GM04503 (cell line): ENCODE measurements at regions not wholly inside any gene's neighbourhood (a gene's known extent, or its start where the extent isn't known, plus 50 kb on each side); places are given as distances from the start of the nearest gene placed in this dataset.

Source experiments
- DNase-seq: peaks from one replicate; pipeline ENCODE4 v3.0.0-alpha.2; 2012; ENCODE audit warnings: low read depth

- DNase-seq, result peak; percentile 1
Observed at GRCh38 chr18:39751161-39751560, 2185.6 kb upstream of the CELF4 start.

- DNase-seq, result no peak
Observed at GRCh38 chr18:39749154-39749553, 2183.6 kb upstream of the CELF4 start.

DNA sequence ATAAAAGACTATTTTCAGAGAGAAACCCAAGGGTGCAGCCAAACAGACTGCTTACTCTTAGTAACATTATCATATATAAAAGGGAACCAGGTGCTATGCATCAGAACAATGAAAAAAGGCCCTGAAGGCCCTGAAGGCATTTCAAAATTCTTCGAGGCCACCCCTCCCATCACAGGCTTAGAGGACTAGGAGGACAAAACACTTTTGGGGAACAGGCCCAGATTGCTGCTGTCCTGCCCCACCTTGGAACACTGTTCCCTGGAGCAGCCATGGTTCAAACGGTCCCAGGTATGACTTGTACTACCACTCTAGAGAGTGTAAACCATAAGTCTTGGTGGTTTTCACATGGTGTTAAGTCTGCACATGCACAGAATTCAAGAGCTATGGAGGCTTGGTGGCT lies 2183.1 kb upstream of the CELF4 start:
- DNase-seq, result no peak

- no peak for DNase-seq
Observed at GRCh38 chr18:39746201-39746600, 2180.6 kb upstream of the CELF4 start.

DNA sequence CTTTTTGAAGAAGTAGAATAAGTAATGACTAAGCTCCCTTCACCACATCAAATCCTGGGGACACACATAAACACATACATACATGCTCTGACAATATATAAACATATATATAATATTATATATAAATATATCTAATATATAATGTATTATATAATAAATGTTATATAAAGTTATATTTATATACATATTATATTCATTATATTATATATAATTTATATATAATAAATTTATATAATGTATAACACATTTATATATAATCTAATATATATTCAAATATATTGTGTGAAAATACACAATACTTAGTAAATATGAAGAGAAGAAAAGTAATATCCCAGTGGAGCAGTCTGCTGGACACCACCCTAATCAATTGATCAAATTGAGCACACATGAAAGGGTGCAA lies 2177.9 kb upstream of the CELF4 start:
- DNase-seq, result no peak

- no peak for DNase-seq
Observed at GRCh38 chr18:39741755-39742466, 2176.3 kb upstream of the CELF4 start.

DNA sequence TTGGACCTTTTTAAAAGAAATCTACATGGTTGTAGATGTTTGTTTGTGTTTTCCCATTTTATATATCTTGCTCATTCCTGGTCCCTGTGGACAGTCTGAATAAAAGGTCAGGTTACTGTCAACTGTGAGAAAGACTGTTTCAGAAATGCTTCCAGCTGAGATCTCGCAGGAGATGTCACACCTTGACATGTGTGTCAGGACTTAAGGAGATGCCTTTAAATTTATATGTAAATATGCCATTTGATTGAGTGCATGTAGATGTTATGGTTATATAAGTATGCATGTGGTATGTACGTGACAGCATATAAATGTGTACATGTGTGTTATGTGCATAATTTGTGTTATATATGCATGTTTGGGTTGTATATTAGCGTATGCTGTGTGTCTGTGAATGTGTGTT lies 2172.3 kb upstream of the CELF4 start:
- DNase-seq, result no peak

GRCh38 chr18:39732918-39733317 lies 2167.3 kb upstream of the CELF4 start:
- DNase-seq, result no peak

DNA sequence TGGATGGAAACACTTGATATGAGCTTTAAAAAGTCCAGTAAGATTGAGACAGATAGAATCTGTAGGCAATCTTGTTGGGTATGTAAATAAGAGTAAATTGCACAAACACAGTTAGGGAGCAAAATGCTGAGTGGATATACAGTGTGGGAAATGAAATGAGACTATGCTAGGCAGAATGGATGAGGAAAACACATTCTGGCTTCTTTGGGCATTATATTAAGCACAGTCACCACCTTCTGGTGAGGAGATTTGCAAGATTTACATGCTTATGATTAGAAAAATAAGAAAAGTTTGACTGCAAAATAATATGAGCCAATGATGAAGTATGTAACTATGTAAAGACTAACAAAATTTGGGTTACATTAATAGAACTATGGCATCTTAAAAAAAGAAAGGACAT lies 2165.0 kb upstream of the CELF4 start:
- DNase-seq, result no peak

GRCh38 chr18:39724652-39725051 lies 2159.1 kb upstream of the CELF4 start:
- no peak for DNase-seq

DNA sequence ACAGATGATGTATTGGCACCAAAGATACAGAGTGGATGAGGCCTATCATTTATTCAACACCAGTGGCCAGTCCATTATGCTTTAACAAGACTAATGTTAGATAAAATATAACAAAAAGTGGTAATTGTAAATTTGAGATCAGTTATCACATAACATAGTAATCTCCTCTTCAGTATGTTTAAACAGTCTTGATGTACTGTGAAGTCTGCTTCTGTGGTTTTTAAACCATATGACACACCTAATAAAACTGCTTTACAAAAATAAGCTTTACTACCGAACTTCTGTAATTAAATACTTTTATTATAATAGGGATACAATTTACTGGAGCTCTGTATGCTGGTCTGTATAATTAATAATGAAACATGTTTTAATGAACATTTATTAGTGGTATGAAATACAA lies 2156.1 kb upstream of the CELF4 start:
- DNase-seq, result no peak

DNA sequence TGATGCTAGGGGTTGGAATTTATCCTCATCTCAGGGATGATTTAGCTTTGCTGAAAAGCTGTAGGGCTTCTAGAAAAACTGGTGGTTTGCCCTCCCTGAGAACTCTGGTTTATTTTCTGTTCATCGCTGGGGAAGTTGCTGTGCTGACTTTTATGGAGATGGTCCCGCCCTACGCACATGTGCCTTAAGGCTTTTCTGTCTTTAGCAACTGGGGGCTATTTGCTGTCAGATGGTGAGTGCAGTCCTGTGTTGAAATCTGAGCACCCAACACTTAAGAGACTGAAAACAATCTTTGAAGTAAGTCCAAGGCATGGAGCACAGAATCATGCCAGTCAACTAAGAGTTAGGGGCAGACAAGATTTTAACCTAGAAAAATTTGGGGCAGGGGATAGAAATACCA lies 2148.4 kb upstream of the CELF4 start:
- DNase-seq, result no peak

GRCh38 chr18:39711701-39712100 lies 2146.1 kb upstream of the CELF4 start:
- no peak for DNase-seq

DNA sequence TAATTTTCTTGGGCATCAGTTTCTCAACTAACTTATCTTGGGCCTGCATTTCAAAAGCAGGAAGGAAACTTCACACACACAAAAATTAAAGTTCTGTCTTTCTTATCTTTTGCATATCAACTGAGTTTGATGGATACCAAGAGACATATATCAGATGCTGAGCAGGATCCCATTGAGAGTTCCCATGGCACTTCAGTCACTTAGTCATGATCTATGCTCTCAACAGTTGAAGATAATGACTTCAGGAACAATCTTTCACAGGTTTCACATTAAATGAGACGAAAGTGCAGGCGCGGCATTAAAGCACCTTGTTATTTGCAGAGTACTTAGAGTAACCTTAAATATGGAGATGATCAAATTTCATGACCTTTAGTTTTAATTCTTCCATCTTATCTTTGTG lies 2139.8 kb upstream of the CELF4 start:
- no peak for DNase-seq

DNA sequence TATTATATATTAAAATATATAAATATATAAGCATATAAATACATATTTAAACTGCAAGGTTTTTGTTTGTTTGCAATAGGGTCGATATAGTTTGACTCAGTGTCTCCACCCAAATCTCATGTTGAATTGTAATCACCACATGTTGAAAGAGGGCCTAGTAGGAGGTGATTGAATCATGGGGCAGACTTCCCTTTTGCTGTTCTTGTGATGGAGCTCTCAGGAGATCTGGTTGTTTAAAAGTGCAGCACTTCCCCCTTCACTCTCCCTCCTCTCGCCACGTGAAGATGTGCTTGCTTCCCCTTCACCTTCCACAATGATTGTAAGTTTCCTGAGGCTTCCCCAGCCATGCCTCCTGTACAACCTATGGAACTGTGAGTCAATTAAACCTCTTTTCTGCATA lies 2137.3 kb upstream of the CELF4 start:
- no peak for DNase-seq

GRCh38 chr18:39701839-39702238 lies 2136.2 kb upstream of the CELF4 start:
- DNase-seq, result no peak

DNA sequence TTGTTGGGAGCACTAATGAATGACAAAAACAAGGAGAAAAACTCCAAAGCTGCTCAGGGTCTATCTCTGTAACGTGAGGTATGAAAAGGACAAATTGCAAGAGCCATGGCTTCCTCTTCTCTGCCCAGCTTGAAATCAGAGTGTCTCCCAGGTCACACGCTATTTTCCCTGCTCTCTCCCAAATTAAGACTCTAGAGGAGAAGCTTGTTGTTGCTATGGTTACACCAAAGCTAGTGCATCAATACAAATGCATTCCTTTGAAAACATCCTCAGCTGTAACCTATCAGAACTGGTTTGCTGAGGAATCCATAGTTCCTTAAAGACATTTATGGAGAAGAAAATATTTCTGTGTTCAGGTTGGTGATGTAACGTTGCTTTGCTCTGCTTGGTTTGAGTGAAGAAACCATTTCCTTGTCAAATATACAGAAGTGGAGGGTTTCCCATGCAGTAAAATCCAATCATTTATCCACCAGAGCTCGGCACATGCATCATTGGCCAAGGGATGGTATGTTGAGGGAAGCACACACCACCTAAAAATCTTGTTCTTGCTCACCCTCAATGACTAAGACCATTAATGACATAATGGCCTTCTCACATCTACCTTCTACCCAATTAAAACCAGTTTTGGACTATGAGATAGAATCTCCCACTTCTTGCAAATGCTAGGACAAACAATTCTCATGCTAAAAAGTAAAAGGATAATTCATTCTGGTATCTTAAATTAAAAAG lies 2135.6 kb upstream of the CELF4 start:
- DNase-seq, result peak; percentile 14

- DNase-seq, result no peak
Observed at GRCh38 chr18:39699340-39699964, 2133.9 kb upstream of the CELF4 start.

GRCh38 chr18:39698436-39698835 lies 2132.8 kb upstream of the CELF4 start:
- no peak for DNase-seq

DNA sequence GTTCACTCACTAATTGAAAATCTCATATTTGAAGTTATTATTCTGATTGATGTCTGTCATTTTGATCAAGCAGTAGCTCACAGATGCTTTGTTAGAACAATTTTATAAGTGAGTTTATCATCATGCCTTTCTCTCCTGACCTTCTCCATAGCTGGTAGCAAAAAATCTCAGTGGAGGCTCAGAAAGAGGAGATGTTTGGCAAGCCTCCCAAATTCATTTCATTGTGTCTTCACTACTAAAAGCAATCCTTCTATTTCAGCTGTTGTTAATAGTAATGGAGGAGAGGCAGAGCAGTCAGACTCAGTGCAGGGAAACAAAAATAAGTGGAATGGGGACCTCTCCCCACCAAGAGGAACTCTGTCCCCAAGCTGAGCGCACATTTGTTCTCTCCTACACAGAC lies 2127.8 kb upstream of the CELF4 start:
- no peak for DNase-seq

DNA sequence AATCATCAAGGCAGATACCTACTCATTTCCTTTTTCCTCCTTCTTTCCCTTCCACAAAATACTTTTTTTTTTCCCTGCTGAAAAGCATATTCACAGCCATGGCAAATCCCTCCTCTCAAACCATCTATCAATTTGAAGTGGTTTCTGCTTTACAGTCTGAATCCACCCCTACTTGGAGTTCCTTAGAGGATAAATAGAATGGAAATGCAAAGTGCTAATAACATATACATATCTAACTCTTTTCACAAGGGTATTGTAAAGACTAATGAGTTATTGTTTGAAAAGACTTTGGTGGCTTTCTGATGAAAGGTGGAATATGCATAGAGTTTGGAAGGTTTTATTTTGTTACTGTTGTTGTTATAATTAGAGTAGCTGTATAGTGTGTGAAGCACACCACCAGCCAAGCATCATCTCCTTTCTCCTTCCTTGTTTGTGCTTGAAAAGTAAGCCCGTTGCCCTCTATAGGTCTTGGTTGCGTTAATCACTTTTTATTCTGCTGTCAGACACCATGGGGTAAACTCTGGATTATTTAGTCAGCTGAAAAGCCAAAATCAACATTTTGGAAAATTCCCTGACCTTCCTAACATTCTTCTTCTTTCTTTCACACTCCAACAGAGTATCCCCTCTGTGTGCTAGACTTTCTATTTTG lies 2126.9 kb upstream of the CELF4 start:
- no peak for DNase-seq

GRCh38 chr18:39685303-39685902 lies 2119.8 kb upstream of the CELF4 start:
- DNase-seq, result no peak

DNA sequence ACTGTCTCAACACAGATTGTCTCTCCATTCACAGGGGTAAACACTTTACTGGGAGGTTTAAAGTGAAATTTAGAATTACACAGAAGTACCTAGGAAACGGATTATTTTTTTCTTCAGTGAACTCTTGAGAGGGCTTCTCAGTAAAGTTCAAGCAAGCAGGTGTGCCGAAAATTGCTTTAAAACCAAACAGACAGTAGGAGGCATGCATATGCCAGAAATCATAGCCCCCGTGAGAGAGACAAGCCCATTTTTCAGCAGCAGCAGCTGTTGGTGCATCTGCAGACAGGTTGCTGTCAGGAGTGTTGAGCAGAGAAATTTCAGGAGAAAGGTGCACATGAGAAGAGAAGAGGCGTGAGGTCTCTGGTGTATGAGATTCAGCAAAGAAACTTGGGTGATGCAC lies 2115.5 kb upstream of the CELF4 start:
- DNase-seq, result no peak
